CD4-positive, CD25-positive, alpha-beta regulatory T cell (primary cell): ENCODE measurements at regions not wholly inside any gene's neighbourhood (a gene's known extent, or its start where the extent isn't known, plus 50 kb on each side); places are given as distances from the start of the nearest gene placed in this dataset.
"Not testable (repeated sequence)": the region's sequence is repeated elsewhere in the genome, so short reads cannot be mapped to it uniquely, and the experiment has no call there.

Experiments used
- ATAC-seq, 2 donors: fragments of 150-1000 bp; cut with Tn5 transposase; one replicate each; pipeline ENCODE4 v1.10.0; 2021; ENCODE audit warnings: low read depth in 2 of 2, moderate number of reproducible peaks in 2 of 2, moderate library complexity in 1 of 2
- DNase-seq, 3 donors: peaks; one replicate each; pipeline versions ENCODE4 v3.0.0 to v3.0.0-alpha.2; 2012 to 2022; ENCODE audit warnings: mixed read lengths in 1 of 3
- H3K27ac ChIP-seq: one replicate; pipeline ENCODE4 v1.7.0; 2013; ENCODE audit warnings: mild to moderate bottlenecking, low read length; ENCODE audit not compliant: insufficient read depth, poor library complexity, severe bottlenecking
- H3K27me3 ChIP-seq: one replicate; pipeline ENCODE4 v1.7.0; 2013; ENCODE audit warnings: low read length; ENCODE audit not compliant: control insufficient read depth, insufficient read depth
- H3K36me3 ChIP-seq: one replicate; pipeline ENCODE4 v1.7.0; 2013; ENCODE audit warnings: mild to moderate bottlenecking, low read length, moderate library complexity; ENCODE audit not compliant: control insufficient read depth, insufficient read depth
- H3K4me1 ChIP-seq: 2 replicates; pipeline ENCODE4 v1.7.0; 2013; ENCODE audit warnings: mild to moderate bottlenecking, low read length; ENCODE audit not compliant: insufficient read depth, control insufficient read depth, poor library complexity, severe bottlenecking
- H3K4me3 ChIP-seq: one replicate; pipeline ENCODE4 v1.7.0; 2013; ENCODE audit warnings: low read depth, mild to moderate bottlenecking, low read length, moderate library complexity
- H3K9me3 ChIP-seq, 2 experiments: 1 replicate in 1 of 2; 2 replicates in 1 of 2; pipeline ENCODE4 v1.7.0; 2013; ENCODE audit warnings: low read length in 2 of 2, mild to moderate bottlenecking in 1 of 2, moderate library complexity in 1 of 2; ENCODE audit not compliant: control insufficient read depth in 2 of 2
- H3K27ac Mint-ChIP-seq, 3 donors: one replicate each; pipeline ENCODE4 v1.8.0; 2020 to 2022; ENCODE audit warnings: mild to moderate bottlenecking in 3 of 3, mixed read lengths in 3 of 3, moderate library complexity in 2 of 3
- H3K27me3 Mint-ChIP-seq: one replicate; pipeline ENCODE4 v1.8.0; 2022; ENCODE audit warnings: mild to moderate bottlenecking, mixed read lengths
- H3K36me3 Mint-ChIP-seq: one replicate; pipeline ENCODE4 v1.8.0; 2020; ENCODE audit warnings: mixed read lengths
- H3K4me1 Mint-ChIP-seq, 4 donors: one replicate each; pipeline ENCODE4 v1.8.0; 2020 to 2022; ENCODE audit warnings: mixed read lengths in 4 of 4, mild to moderate bottlenecking in 1 of 4
- H3K4me3 Mint-ChIP-seq, 4 donors: one replicate each; pipeline ENCODE4 v1.8.0; 2020 to 2022; ENCODE audit warnings: mild to moderate bottlenecking in 4 of 4, mixed read lengths in 4 of 4, moderate library complexity in 3 of 4
- H3K9me3 Mint-ChIP-seq, 7 donors: one replicate each; pipeline ENCODE4 v1.8.0; 2020 to 2022; ENCODE audit warnings: mixed read lengths in 7 of 7, mild to moderate bottlenecking in 3 of 7, moderate library complexity in 2 of 7

DNA sequence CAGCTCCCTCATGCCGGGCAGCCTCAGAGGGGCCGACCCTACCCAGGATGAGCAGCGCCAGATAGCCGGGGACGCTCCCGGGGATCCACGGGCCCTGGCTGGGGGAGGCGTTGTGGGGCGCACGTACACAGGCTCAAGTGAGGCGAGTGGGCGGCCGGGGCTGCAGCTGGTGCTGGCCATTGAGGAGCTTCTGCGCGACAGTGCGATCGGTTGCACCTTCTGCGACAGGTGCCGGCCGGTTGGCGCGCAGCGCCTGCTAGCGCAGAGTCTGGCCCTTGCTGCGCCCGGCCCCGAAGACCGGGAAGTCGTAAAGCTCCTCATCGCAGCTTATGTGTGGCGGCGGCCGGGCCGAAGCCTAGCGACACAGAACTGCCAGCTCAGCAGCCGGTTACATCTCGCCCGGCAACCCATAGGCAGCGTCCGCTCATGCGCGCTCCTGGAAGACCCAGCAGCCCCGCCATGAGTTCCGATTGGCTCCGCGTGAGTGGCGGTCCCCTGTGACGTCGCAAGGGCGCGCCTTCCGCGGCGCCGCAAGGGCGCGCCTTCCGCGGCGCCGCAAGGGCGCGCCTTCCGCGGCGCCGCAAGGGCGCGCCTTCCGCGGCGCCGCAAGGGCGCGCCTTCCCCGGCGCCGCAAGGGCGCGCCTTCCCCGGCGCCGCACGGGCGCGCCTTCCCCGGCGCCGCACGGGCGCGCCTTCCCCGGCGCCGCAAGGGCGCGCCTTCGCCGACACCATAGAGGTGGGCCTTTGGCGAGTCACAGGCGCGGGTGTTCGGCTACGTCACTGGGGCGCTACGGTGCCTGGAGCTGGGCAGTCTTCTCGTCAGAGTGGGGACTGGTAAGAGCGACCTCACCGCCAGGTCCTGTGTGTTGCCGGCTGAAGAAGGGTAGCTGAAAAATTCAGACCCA lies 308.6 kb downstream of the ZNF37A start:
- peak; percentile 95 for ATAC-seq
- peak overlapping the region; percentile 92 for H3K27ac ChIP-seq
- H3K27ac Mint-ChIP-seq, result peak overlapping the region; percentile 96 to 99 (median 97)
- H3K9me3 ChIP-seq, H3K4me1 ChIP-seq, H3K36me3 Mint-ChIP-seq, H3K27me3 ChIP-seq, H3K27me3 Mint-ChIP-seq, H3K36me3 ChIP-seq, H3K9me3 Mint-ChIP-seq: not testable (repeated sequence)
- peak; percentile 92 to 97 (median 93) for DNase-seq
- H3K4me3 Mint-ChIP-seq, result peak overlapping the region; percentile 90 to 99 (median 96)
- H3K4me3 ChIP-seq, result peak overlapping the region; percentile 47
- peaks cover 0 to 18% (median 7%) of the 10 kb centered on the region in 4 donors for H3K4me1 Mint-ChIP-seq

DNA sequence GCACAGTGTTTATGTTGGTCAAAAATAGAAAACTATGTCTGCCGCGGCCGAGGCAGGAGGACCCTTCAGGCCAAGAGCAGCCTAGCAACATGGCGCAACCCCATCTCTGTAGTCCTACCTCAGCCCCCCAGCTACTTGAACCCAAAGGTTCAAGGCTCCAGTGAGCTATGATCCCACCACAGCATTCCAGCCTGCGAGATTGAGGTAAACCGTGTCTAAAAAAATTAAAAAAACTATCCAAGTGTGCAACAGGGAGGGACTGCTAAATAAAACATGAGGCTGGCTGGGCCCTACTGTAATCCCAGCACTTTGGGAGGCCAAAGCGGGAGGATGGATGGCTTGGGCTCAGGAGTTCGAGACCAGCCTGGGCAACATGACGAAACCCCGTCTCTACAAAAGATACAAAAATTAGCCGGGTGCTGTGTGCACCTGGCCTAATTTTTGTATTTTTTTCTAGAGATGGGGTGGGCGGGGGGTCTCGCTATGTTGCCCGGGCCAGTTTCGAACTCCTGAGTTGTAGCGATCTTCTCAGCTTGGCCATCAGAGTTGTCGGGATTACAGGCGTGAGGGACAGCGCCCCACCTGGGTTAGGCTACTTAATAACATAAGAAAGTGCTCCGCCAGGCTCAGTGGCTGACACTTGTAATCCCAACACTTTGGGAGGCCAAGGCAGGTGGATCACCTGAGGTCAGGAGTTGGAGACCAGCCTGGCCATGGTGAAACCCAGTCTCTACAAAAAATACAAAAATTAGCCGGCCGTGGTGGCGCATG lies 309.4 kb downstream of the ZNF37A start:
- H3K4me1 ChIP-seq, H3K36me3 Mint-ChIP-seq, H3K27me3 Mint-ChIP-seq, H3K9me3 ChIP-seq, H3K27me3 ChIP-seq, H3K9me3 Mint-ChIP-seq, ATAC-seq, H3K36me3 ChIP-seq: not testable (repeated sequence)
- Mint-ChIP-seq H3K4me3 (peak overlapping the region; percentile 90 to 99 (median 94)), H3K27ac (peak overlapping the region; percentile 92 to 99 (median 97)), H3K4me1 (peaks cover 0 to 18% (median 7%) of the 10 kb centered on the region in 4 donors)
- Histone ChIP-seq H3K4me3 (peak overlapping the region; percentile 37), H3K27ac (peak overlapping the region; percentile 92)
- DNase-seq, result peak in 1 of 3 donors; percentile 40

DNA sequence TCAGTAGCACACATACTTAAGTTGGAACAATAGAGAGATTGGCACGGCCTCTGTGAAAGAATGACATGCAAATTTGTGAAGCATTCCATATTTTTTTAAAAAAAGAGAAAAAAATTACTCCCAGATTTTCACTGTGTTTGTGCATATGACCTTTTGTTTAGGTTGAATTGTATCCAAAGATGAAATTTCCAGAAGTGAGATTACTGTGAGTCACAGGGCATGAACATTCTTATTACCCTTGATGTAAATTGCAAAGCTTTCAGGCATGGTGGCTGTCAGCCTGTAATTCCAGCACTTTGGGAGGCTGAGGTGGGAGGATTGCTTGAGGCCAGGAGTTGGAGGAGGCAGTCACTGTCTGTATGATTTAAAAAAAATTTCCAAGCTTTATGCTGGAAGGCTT lies 329.5 kb downstream of the ZNF37A start:
- not testable (repeated sequence) for H3K27me3 Mint-ChIP-seq, H3K9me3 ChIP-seq, H3K9me3 Mint-ChIP-seq, H3K4me3 Mint-ChIP-seq, H3K27ac Mint-ChIP-seq, H3K4me1 ChIP-seq, ATAC-seq, H3K36me3 ChIP-seq, H3K4me1 Mint-ChIP-seq, H3K27me3 ChIP-seq, DNase-seq, H3K4me3 ChIP-seq, H3K27ac ChIP-seq
- H3K36me3 Mint-ChIP-seq, result peaks cover 12% of the 10 kb centered on the region

GRCh38 chr10:38430242-38430641 lies 336.1 kb downstream of the ZNF37A start:
- H3K27me3 ChIP-seq, result not testable (repeated sequence)

DNA sequence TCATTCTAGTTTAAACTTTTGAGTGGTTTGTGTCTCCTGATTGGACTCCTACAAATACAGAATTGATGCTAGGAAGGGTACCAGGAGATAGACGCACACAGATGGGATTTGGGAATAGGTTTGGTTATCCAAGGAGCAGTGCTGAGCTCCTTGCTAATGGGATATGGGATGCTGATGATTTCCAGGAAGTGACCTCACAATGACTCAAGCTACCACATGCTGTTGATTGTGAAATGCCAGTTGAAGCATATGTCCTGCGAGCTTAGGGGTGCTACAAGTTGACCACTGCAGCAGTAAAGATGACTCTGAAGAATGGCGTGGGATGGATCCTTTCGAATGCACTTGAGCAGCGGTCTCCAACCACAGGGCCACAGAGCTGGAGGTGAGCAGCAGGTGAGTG lies 343.2 kb downstream of the ZNF37A start:
- H3K36me3 Mint-ChIP-seq, result peaks cover 12% of the 10 kb centered on the region
- not testable (repeated sequence) for H3K9me3 Mint-ChIP-seq, H3K4me3 Mint-ChIP-seq, H3K27ac ChIP-seq, H3K4me1 ChIP-seq, H3K27ac Mint-ChIP-seq, ATAC-seq, H3K9me3 ChIP-seq, H3K36me3 ChIP-seq, H3K4me1 Mint-ChIP-seq, DNase-seq, H3K27me3 Mint-ChIP-seq, H3K27me3 ChIP-seq, H3K4me3 ChIP-seq

More at GRCh38 chr10:38430242-38430641, 336.1 kb downstream of the ZNF37A start:
- H3K36me3 ChIP-seq, H3K4me1 ChIP-seq, H3K4me3 ChIP-seq, ATAC-seq, H3K9me3 Mint-ChIP-seq, H3K9me3 ChIP-seq, H3K4me3 Mint-ChIP-seq, H3K27me3 Mint-ChIP-seq, H3K4me1 Mint-ChIP-seq, DNase-seq, H3K27ac Mint-ChIP-seq, H3K27ac ChIP-seq: not testable (repeated sequence)
- peaks cover 12% of the 10 kb centered on the region for H3K36me3 Mint-ChIP-seq

DNA sequence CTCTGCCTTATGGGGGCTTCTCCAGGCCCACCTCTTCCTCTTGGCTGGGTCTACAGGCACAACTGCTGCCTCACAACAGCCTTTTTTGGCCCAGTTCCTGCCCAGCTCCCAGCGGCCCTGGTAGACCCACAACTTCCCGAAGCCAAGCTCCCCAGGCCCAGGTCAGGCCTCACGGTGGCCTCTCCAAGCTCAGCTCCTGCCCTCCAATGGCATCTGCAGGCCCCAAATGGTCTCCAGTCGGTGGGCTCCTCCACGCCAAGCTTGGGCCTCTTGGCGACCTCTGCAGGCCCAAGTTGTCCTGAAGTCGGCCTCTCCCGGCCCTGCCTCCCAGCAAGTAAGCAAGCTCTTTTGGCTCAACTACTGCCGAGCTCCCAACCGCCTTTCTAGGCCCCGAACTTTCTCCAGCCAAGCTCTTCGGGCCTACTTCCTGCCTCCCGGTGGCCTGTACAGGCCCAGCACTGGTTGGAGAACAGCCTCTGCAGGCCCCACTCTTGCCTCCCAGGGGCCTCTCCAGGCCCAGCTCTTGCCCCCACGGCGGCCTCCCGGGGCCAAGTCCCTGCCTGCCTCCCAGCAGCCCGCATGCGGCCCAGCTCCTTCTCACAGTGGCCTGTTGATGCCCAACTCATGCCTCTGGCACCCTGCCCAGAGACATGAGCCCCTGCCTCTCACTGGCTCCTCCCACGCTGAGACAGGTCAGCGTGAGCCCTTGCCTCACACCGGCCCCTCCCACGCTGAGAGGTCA lies 354.6 kb downstream of the ZNF37A start:
- not testable (repeated sequence) for ATAC-seq, H3K27ac Mint-ChIP-seq, DNase-seq, H3K4me3 Mint-ChIP-seq, H3K27me3 ChIP-seq, H3K27ac ChIP-seq, H3K9me3 Mint-ChIP-seq, H3K9me3 ChIP-seq, H3K36me3 ChIP-seq, H3K4me1 Mint-ChIP-seq, H3K27me3 Mint-ChIP-seq, H3K4me3 ChIP-seq, H3K4me1 ChIP-seq
- H3K36me3 Mint-ChIP-seq, result peaks cover 14% of the 10 kb centered on the region

GRCh38 chr10:38449618-38450017 lies 355.5 kb downstream of the ZNF37A start:
- not testable (repeated sequence) for H3K27me3 ChIP-seq, H3K4me3 Mint-ChIP-seq, H3K9me3 ChIP-seq, H3K27ac ChIP-seq, H3K27me3 Mint-ChIP-seq, ATAC-seq, H3K4me1 Mint-ChIP-seq, H3K9me3 Mint-ChIP-seq, H3K36me3 ChIP-seq, H3K4me1 ChIP-seq, H3K4me3 ChIP-seq, DNase-seq, H3K27ac Mint-ChIP-seq
- peaks cover 14% of the 10 kb centered on the region for H3K36me3 Mint-ChIP-seq
